Dedifferentiated amniotic fluid mesenchymal stem cell (primary cell): ENCODE measurements at regions not wholly inside any gene's neighbourhood (a gene's known extent, or its start where the extent isn't known, plus 50 kb on each side); places are given as distances from the start of the nearest gene placed in this dataset.

Source experiments
- DNase-seq: peaks from one replicate; pipeline ENCODE4 v3.0.0-alpha.2; 2016; ENCODE audit errors: extremely low spot score

DNA sequence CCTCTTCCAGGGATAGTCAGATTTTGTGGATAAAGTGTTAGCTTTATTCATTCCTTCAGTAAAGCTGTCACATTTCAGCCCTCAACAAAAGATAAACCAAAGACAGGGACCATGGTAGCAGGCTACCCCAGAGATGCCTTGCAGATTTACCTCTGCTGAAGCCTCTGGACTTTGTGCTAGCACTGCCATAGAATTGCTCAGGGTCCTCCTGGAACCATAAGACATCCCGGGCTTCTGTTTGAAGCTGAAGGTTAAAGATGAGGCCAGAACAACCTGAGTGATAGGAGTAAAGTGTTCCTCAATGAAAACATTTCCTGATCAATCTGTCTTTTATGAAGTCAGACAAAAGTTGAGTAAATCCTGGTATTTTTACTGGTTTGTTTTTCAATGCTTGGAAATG lies 57.5 kb upstream of the ARL15 start:
- no peak for DNase-seq

- DNase-seq = no peak
Measured at GRCh38 chr5:54366707-54367106, 56.3 kb upstream of the ARL15 start.

DNA sequence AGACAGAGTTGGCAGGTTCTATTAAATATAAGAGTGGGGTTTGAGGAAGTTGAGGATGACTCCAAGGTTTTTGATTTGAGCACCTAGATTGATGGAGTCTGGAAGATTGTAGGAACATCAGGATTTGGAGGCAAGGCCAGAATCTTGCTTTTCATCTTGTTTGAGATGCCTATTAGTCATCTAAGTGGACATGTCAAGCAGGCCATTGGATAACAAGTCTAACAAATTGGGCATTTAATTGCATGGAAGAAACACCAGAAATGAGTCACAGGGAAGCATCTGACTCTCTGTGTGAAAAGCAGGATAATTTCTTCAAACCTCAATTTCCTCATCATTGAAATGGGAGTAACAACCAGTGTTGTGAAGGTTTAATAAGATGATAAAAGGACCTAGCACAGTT lies 53.3 kb upstream of the ARL15 start:
- no peak for DNase-seq

GRCh38 chr5:54362992-54363625 lies 52.7 kb upstream of the ARL15 start:
- no peak for DNase-seq

- DNase-seq = peak; percentile 38
Measured at GRCh38 chr5:54362434-54362833, 52.1 kb upstream of the ARL15 start.

- no peak for DNase-seq
Measured at GRCh38 chr5:54361691-54362411, 51.5 kb upstream of the ARL15 start.

- DNase-seq = no peak
Measured at GRCh38 chr5:54360925-54361662, 50.7 kb upstream of the ARL15 start.
